ENCODE measurements at regions not wholly inside any gene's neighbourhood (a gene's known extent, or its start where the extent isn't known, plus 50 kb on each side); places are given as distances from the start of the nearest gene placed in this dataset.

DNA sequence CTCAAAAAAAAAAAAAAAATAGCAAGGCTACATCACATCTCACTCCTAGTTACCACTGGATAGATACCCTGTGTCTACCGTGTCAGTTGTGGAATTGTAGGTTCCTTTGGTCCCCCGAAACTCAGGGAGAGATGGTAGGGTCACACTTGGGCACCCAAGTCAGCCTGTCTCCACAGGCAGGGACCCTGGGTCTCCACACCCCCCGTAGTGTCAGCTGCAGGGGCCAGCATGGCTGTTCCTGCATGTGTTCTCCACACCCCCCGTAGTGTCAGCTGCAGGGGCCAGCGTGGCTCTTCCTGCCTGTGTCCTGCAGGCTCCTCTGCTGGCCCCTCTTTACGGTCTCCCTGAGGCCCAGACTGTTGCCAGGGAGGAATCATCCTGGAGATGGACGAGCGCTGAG lies 282.1 kb downstream of the BRD1 start:
- Histone ChIP-seq H3K4me2 (no peak overlapping the region), H3K36me3 (ENCODE audit: insufficient read depth) (no peaks in the 10 kb centered on the region; the same call in 1 of the 2 replicates), H3K4me1 (ENCODE audit: insufficient read depth) (no peaks in the 10 kb centered on the region), H3F3A (replicated peaks; ENCODE audit: low read depth) (no peaks in the 10 kb centered on the region), H3K27me3 (ENCODE audit: insufficient read depth) (no peaks in the 10 kb centered on the region), H3K9me2 (ENCODE audit: insufficient read depth) (no peaks in the 10 kb centered on the region), H3K79me2 (replicated peaks; ENCODE audit: insufficient read depth) (no peaks in the 10 kb centered on the region), H3K4me3 (no peak overlapping the region), H2AFZ (no peak overlapping the region), H4K20me1 (replicated peaks; ENCODE audit: insufficient read depth) (no peaks in the 10 kb centered on the region), H3K27ac (ENCODE audit: low read depth) (no peak overlapping the region)
- no peak for TF ChIP-seq ZNF331 (CRISPR knock-in tag; IDR thresholded peaks at IDR 0.05; ENCODE audit: low read depth)
- TF ChIP-seq NANOG (IDR thresholded peaks at IDR 0.05; ENCODE audit: borderline replicate concordance) = no peak
- TF ChIP-seq, protein P1, sequence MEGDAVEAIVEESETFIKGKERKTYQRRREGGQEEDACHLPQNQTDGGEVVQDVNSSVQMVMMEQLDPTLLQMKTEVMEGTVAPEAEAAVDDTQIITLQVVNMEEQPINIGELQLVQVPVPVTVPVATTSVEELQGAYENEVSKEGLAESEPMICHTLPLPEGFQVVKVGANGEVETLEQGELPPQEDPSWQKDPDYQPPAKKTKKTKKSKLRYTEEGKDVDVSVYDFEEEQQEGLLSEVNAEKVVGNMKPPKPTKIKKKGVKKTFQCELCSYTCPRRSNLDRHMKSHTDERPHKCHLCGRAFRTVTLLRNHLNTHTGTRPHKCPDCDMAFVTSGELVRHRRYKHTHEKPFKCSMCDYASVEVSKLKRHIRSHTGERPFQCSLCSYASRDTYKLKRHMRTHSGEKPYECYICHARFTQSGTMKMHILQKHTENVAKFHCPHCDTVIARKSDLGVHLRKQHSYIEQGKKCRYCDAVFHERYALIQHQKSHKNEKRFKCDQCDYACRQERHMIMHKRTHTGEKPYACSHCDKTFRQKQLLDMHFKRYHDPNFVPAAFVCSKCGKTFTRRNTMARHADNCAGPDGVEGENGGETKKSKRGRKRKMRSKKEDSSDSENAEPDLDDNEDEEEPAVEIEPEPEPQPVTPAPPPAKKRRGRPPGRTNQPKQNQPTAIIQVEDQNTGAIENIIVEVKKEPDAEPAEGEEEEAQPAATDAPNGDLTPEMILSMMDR (conservative IDR thresholded peaks at IDR 0.05; ENCODE audit: low read depth in 2 of 2) = no peak
- no peak for TF ChIP-seq CREB1 (CRISPR knock-in tag; IDR thresholded peaks at IDR 0.05; ENCODE audit: low read depth)
- peaks cover 4% of the 10 kb centered on the region for H3K36me3 Mint-ChIP-seq (ENCODE audit: low read depth)
- peaks cover 10% of the 10 kb centered on the region for H3K9me3 Mint-ChIP-seq
- H3K4me1 Mint-ChIP-seq = peaks cover 6% of the 10 kb centered on the region; the same call in 2 of the 3 replicates
- ATAC-seq (no peak), DNase-seq (ENCODE audit: low spot score) (no peak)
- peaks cover 10% of the 10 kb centered on the region for H3K27me3 Mint-ChIP-seq (ENCODE audit: insufficient read depth, low read depth, poor library complexity)
- H3K27ac Mint-ChIP-seq = no peak overlapping the region
- no peak overlapping the region for H3K4me3 Mint-ChIP-seq

DNA sequence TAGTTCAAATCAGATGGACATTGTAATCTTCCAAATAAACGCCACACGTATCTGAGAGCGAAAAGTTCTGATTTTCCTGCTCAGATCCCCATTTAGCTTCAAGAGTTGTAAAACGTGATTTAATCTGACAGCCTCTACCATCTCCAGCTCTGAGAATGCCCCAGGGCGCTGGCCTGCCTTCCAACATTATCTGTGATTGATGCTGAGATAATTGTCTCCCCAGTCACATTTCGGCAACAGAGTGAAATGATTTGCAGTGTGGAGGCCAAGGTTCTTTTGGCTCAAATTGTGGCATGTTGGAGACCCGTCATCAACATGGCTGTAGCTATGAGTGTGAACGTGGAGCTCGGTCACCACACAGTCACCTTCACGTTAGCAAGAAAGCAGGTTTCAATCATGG lies 283.4 kb downstream of the BRD1 start:
- no peak for ATAC-seq
- H3K36me3 Mint-ChIP-seq (ENCODE audit: low read depth) = no peaks in the 10 kb centered on the region
- peaks cover 8% of the 10 kb centered on the region for H3K27me3 Mint-ChIP-seq (ENCODE audit: insufficient read depth, low read depth, poor library complexity)
- no peaks in the 10 kb centered on the region for H3F3A ChIP-seq (replicated peaks; ENCODE audit: low read depth)
- H3K4me3 ChIP-seq = no peak overlapping the region
- peaks cover 6% of the 10 kb centered on the region; the same call in 2 of the 3 replicates for H3K4me1 Mint-ChIP-seq
- no peaks in the 10 kb centered on the region for H3K79me2 ChIP-seq (replicated peaks; ENCODE audit: insufficient read depth)
- H3K4me1 ChIP-seq (ENCODE audit: insufficient read depth) = no peaks in the 10 kb centered on the region
- H2AFZ ChIP-seq = no peak overlapping the region
- TF ChIP-seq, protein P1 (conservative IDR thresholded peaks at IDR 0.05; ENCODE audit: low read depth in 2 of 2) = no peak
- no peak for TF ChIP-seq EZH2 (IDR thresholded peaks at IDR 0.05; ENCODE audit: low read depth, unreplicated experiment)
- no peaks in the 10 kb centered on the region; the same call in 1 of the 2 replicates for H3K36me3 ChIP-seq (ENCODE audit: insufficient read depth)
- H3K9me2 ChIP-seq (ENCODE audit: insufficient read depth) = no peaks in the 10 kb centered on the region
- DNase-seq (ENCODE audit: low spot score) = no peak
- H3K27me3 ChIP-seq (ENCODE audit: insufficient read depth) = no peaks in the 10 kb centered on the region
- no peaks in the 10 kb centered on the region for H4K20me1 ChIP-seq (replicated peaks; ENCODE audit: insufficient read depth)
- no peak overlapping the region for H3K27ac Mint-ChIP-seq
- no peak overlapping the region for H3K4me3 Mint-ChIP-seq
- no peak overlapping the region for H3K27ac ChIP-seq (ENCODE audit: low read depth)
- H3K9me3 Mint-ChIP-seq = no peaks in the 10 kb centered on the region; the same call in 2 of the 3 replicates
- H3K4me2 ChIP-seq = no peak overlapping the region

DNA sequence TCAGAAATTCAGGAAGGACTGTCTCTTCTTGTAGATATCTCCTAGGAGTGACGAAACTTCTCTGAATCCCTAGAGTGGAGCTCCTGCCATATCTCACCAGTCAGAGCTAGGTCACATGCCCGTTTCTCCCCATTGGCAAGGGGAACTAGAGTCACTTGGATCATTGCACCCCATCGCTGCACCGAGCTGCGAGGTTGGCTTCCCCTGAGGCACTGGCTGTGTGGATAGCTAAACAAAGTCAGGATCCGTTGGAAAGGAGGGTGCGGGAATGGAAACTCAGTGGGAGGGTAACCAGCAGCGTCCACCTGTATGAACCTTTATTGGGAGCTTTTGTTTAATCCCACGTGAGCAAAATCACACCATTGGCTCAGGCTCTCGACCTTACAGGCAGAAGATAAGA lies 283.8 kb downstream of the BRD1 start:
- Histone ChIP-seq H3K9me2 (ENCODE audit: insufficient read depth) (no peaks in the 10 kb centered on the region), H3K27me3 (ENCODE audit: insufficient read depth) (no peaks in the 10 kb centered on the region), H4K20me1 (replicated peaks; ENCODE audit: insufficient read depth) (no peaks in the 10 kb centered on the region), H3K4me1 (ENCODE audit: insufficient read depth) (no peaks in the 10 kb centered on the region), H3F3A (replicated peaks; ENCODE audit: low read depth) (no peaks in the 10 kb centered on the region), H3K36me3 (ENCODE audit: insufficient read depth) (no peaks in the 10 kb centered on the region; the same call in 1 of the 2 replicates), H3K27ac (ENCODE audit: low read depth) (no peak overlapping the region), H2AFZ (no peak overlapping the region), H3K4me3 (no peak overlapping the region), H3K79me2 (replicated peaks; ENCODE audit: insufficient read depth) (no peaks in the 10 kb centered on the region), H3K4me2 (no peak overlapping the region)
- H3K4me1 Mint-ChIP-seq = peaks cover 6% of the 10 kb centered on the region; the same call in 2 of the 3 replicates
- no peak overlapping the region for H3K4me3 Mint-ChIP-seq
- peaks cover 8% of the 10 kb centered on the region for H3K27me3 Mint-ChIP-seq (ENCODE audit: insufficient read depth, low read depth, poor library complexity)
- ATAC-seq (no peak), DNase-seq (ENCODE audit: low spot score) (no peak)
- H3K36me3 Mint-ChIP-seq (ENCODE audit: low read depth) = no peaks in the 10 kb centered on the region
- TF ChIP-seq, protein P2, sequence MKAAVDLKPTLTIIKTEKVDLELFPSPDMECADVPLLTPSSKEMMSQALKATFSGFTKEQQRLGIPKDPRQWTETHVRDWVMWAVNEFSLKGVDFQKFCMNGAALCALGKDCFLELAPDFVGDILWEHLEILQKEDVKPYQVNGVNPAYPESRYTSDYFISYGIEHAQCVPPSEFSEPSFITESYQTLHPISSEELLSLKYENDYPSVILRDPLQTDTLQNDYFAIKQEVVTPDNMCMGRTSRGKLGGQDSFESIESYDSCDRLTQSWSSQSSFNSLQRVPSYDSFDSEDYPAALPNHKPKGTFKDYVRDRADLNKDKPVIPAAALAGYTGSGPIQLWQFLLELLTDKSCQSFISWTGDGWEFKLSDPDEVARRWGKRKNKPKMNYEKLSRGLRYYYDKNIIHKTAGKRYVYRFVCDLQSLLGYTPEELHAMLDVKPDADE (IDR thresholded peaks at IDR 0.05) = no peak
- TF ChIP-seq, protein P1 (conservative IDR thresholded peaks at IDR 0.05; ENCODE audit: low read depth in 2 of 2) = no peak
- TF ChIP-seq EZH2 (IDR thresholded peaks at IDR 0.05; ENCODE audit: low read depth, unreplicated experiment) = no peak
- no peak for TF ChIP-seq EZH2phosphoT487 (IDR thresholded peaks at IDR 0.05; ENCODE audit: unreplicated experiment)
- no peak overlapping the region for H3K27ac Mint-ChIP-seq
- H3K9me3 Mint-ChIP-seq = no peaks in the 10 kb centered on the region

Measured in GM23338 (cell line).